Loucy (cell line): ENCODE measurements at regions not wholly inside any gene's neighbourhood (a gene's known extent, or its start where the extent isn't known, plus 50 kb on each side); places are given as distances from the start of the nearest gene placed in this dataset.

ENCODE experiments used
- EZH2phosphoT487 ChIP-seq: fragments of 200-600 bp; IDR thresholded peaks from 2 replicates; pipeline ENCODE4 v1.6.1; 2018; ENCODE audit warnings: antibody characterized with exemption, mild to moderate bottlenecking, moderate library complexity, borderline replicate concordance
- TF ChIP-seq, protein P1 (sequence below): fragments of 200-600 bp; sonication (generic); conservative IDR thresholded peaks from 2 replicates; pipeline ENCODE4 v1.5.1; 2014; ENCODE audit warnings: mild to moderate bottlenecking, antibody characterized with exemption, low read length

DNA sequence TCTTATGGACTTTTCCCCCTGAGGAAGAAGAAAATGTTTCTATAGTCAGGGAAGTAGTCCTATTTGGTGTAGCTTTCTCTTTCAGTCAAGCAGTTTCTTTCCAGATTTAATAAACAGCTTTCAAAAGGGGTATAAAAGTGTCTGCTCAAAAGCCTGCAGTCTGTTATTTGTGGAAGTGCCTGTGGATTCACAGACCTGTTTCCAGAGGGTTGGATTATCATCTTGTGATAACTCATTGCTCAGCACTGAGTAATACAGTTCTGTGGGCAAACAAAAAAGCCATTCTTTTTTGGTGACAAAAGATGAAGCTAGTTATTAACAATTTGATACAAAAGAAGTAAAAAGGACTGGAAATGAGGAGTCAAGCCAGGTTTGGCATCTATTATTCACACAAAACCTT, 358.2 kb upstream of the ID4 start:
- TF ChIP-seq, protein P1, sequence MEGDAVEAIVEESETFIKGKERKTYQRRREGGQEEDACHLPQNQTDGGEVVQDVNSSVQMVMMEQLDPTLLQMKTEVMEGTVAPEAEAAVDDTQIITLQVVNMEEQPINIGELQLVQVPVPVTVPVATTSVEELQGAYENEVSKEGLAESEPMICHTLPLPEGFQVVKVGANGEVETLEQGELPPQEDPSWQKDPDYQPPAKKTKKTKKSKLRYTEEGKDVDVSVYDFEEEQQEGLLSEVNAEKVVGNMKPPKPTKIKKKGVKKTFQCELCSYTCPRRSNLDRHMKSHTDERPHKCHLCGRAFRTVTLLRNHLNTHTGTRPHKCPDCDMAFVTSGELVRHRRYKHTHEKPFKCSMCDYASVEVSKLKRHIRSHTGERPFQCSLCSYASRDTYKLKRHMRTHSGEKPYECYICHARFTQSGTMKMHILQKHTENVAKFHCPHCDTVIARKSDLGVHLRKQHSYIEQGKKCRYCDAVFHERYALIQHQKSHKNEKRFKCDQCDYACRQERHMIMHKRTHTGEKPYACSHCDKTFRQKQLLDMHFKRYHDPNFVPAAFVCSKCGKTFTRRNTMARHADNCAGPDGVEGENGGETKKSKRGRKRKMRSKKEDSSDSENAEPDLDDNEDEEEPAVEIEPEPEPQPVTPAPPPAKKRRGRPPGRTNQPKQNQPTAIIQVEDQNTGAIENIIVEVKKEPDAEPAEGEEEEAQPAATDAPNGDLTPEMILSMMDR: no peak
- no peak for TF ChIP-seq EZH2phosphoT487
